ENCODE measurements at regions not wholly inside any gene's neighbourhood (a gene's known extent, or its start where the extent isn't known, plus 50 kb on each side); places are given as distances from the start of the nearest gene placed in this dataset.

DNA sequence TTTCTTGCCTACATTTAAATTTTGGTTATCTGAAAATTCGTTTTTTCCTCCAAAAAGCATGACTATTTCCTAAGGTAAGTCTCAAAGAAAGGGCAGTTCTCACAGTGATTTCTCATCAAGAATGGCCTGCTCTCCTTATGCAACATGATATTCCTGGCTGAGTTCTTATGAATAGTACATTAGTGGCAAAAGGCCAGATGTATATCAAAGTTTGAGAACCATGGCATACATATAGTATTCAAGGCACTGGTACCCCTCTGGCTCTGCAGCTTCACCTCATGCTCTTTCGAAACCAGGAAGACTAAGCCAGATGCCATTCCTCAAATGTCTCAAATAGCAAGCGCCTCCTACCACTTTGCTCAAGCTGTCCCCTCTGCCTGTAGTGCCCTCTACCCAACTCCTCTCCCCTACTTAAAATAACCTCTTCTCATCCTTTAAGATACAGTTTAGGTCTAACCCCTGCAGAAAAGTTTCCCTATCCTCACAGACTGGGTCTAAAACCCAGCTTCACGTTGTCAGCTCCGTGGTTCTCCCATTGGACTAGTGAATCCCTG, 280.3 kb downstream of the HACE1 start:
- TF ChIP-seq CTCF (IDR thresholded peaks at IDR 0.05): no peak
- TF ChIP-seq POLR2A (IDR thresholded peaks at IDR 0.05): no peak
